ENCODE measurements at regions not wholly inside any gene's neighbourhood (a gene's known extent, or its start where the extent isn't known, plus 50 kb on each side); places are given as distances from the start of the nearest gene placed in this dataset.
A peak's percentile ranks its signal among the peaks of the same experiment; 100 is the strongest.

GRCh38 chr6:163956571-163957407 lies 542.3 kb downstream of the QKI start:
- Mint-ChIP-seq H3K36me3 (no peaks in the 10 kb centered on the region), H3K9me3 (no peaks in the 10 kb centered on the region), H3K27ac (no peak overlapping the region), H3K27me3 (peaks cover 17 to 34% of the 10 kb centered on the region in 2 donors), H3K4me1 (peaks cover 0 to 4% (median 3%) of the 10 kb centered on the region in 3 donors), H3K4me3 (no peak overlapping the region)
- Histone ChIP-seq H3K27ac (ENCODE audit: low read length) (no peak overlapping the region), H3K27me3 (replicated peaks in 1 of 2; ENCODE audit: control insufficient read depth in 2 of 2, extremely low read depth in 1 of 2, insufficient read depth in 2 of 2, low read length in 1 of 2) (peaks cover 5 to 8% of the 10 kb centered on the region in 2 experiments), H3K4me1 (ENCODE audit: control insufficient read depth in 1 of 2, extremely low read depth in 1 of 2, insufficient read depth in 2 of 2, low read length in 2 of 2) (peaks cover 0 to 4% of the 10 kb centered on the region in 2 experiments), H3K36me3 (ENCODE audit: control insufficient read depth in 2 of 2, extremely low read depth in 1 of 2, insufficient read depth in 1 of 2, low read length in 1 of 2) (no peaks in the 10 kb centered on the region), H3K4me3 (ENCODE audit: control insufficient read depth in 1 of 2, extremely low read depth in 1 of 2, low read length in 1 of 2) (no peak overlapping the region), H3K9me3 (no peaks in the 10 kb centered on the region)
- POLR2A ChIA-PET: no interaction called here
- ATAC-seq (replicated peaks in 1 of 4) (peak in 3 of 4 experiments; percentile 42 to 45 (median 42)), DNase-seq (peak in 32 of 35 experiments; percentile 4 to 65 (median 32))
- WGBS (ENCODE audit: insufficient coverage): 6% methylated on average over 7 of the region's 12 CpGs
- CTCF ChIA-PET: interaction anchor here in 1 of 2 donors (0.5 to 1.5 kb wide), 4 partner anchors 10 to 1048 kb away, joined by 3 to 5 read pairs (median 4); no protein-coding TSS in a partner anchor

- ChIA-PET POLR2A (no interaction called here), CTCF (interaction anchor here in 1 of 2 donors (1.1 kb wide), 1 partner anchor 11 kb away, joined by 4 read pairs; no protein-coding TSS in a partner anchor)
- Mint-ChIP-seq H3K27me3 (peaks cover 23 to 42% of the 10 kb centered on the region in 2 donors), H3K4me1 (peaks cover 0 to 4% (median 3%) of the 10 kb centered on the region in 3 donors), H3K9me3 (no peaks in the 10 kb centered on the region), H3K36me3 (no peaks in the 10 kb centered on the region), H3K4me3 (no peak overlapping the region), H3K27ac (no peak overlapping the region)
- Histone ChIP-seq H3K27me3 (replicated peaks in 1 of 2; ENCODE audit: control insufficient read depth in 2 of 2, extremely low read depth in 1 of 2, insufficient read depth in 2 of 2, low read length in 1 of 2) (peaks cover 8% of the 10 kb centered on the region in 2 experiments), H3K4me1 (ENCODE audit: control insufficient read depth in 1 of 2, extremely low read depth in 1 of 2, insufficient read depth in 2 of 2, low read length in 2 of 2) (peaks cover 0 to 4% of the 10 kb centered on the region in 2 experiments), H3K27ac (ENCODE audit: low read length) (no peak overlapping the region), H3K4me3 (ENCODE audit: control insufficient read depth in 1 of 2, extremely low read depth in 1 of 2, low read length in 1 of 2) (no peak overlapping the region), H3K9me3 (no peaks in the 10 kb centered on the region), H3K36me3 (ENCODE audit: control insufficient read depth in 2 of 2, extremely low read depth in 1 of 2, insufficient read depth in 1 of 2, low read length in 1 of 2) (no peaks in the 10 kb centered on the region)
- WGBS (ENCODE audit: insufficient coverage): 43% methylated on average over 1 of the region's 4 CpGs
- ATAC-seq (replicated peaks in 1 of 4) (no peak), DNase-seq (no peak)
Observed at GRCh38 chr6:163955756-163956155, 541.2 kb downstream of the QKI start.

DNA sequence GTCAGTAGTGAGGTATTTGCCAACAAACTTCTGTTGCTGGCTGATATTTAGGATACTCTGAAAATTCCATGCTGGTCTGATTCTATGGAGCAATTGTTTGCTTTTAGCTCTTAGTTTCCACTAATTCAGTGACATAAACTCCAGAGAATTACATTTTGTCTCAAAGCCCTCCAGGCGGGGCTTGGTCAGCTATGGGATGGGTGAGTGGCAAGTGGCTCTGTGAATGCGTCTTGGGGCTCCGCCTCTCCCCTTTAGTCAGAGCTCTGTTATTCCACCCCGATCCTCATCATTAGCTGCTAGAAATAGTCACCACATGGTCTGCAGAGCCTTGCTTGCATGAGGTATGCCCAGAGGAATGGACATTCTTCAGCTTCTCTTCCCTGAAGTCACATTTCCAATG lies 540.6 kb downstream of the QKI start:
- Mint-ChIP-seq H3K9me3 (no peaks in the 10 kb centered on the region), H3K27me3 (peaks cover 23 to 42% of the 10 kb centered on the region in 2 donors), H3K4me1 (peaks cover 0 to 4% (median 3%) of the 10 kb centered on the region in 3 donors), H3K36me3 (no peaks in the 10 kb centered on the region), H3K27ac (no peak overlapping the region), H3K4me3 (no peak overlapping the region)
- CTCF ChIA-PET: no interaction called here
- DNase-seq (no peak), ATAC-seq (replicated peaks in 1 of 4) (no peak)
- H3K36me3 ChIP-seq (ENCODE audit: control insufficient read depth in 2 of 2, extremely low read depth in 1 of 2, insufficient read depth in 1 of 2, low read length in 1 of 2): no peaks in the 10 kb centered on the region
- no peak overlapping the region for H3K4me3 ChIP-seq (ENCODE audit: control insufficient read depth in 1 of 2, extremely low read depth in 1 of 2, low read length in 1 of 2)
- no peak overlapping the region for H3K27ac ChIP-seq (ENCODE audit: low read length)
- POLR2A ChIA-PET: no interaction called here
- no CpG with 5 or more reads among the region's 4 CpGs for WGBS (ENCODE audit: insufficient coverage)
- H3K27me3 ChIP-seq (replicated peaks in 1 of 2; ENCODE audit: control insufficient read depth in 2 of 2, extremely low read depth in 1 of 2, insufficient read depth in 2 of 2, low read length in 1 of 2): peaks cover 6 to 8% of the 10 kb centered on the region in 2 experiments
- no peaks in the 10 kb centered on the region for H3K9me3 ChIP-seq
- peaks cover 0 to 4% of the 10 kb centered on the region in 2 experiments for H3K4me1 ChIP-seq (ENCODE audit: control insufficient read depth in 1 of 2, extremely low read depth in 1 of 2, insufficient read depth in 2 of 2, low read length in 2 of 2)

GRCh38 chr6:163954088-163954775 lies 539.7 kb downstream of the QKI start:
- H3K27me3 Mint-ChIP-seq: peaks cover 27 to 42% of the 10 kb centered on the region in 2 donors
- no peaks in the 10 kb centered on the region for H3K9me3 Mint-ChIP-seq
- H3K4me3 ChIP-seq (ENCODE audit: control insufficient read depth in 1 of 2, extremely low read depth in 1 of 2, low read length in 1 of 2): no peak overlapping the region
- DNase-seq (no peak), ATAC-seq (replicated peaks in 1 of 4) (no peak)
- peaks cover 5 to 8% of the 10 kb centered on the region in 2 experiments for H3K27me3 ChIP-seq (replicated peaks in 1 of 2; ENCODE audit: control insufficient read depth in 2 of 2, extremely low read depth in 1 of 2, insufficient read depth in 2 of 2, low read length in 1 of 2)
- POLR2A ChIA-PET: no interaction called here
- no peak overlapping the region for H3K27ac ChIP-seq (ENCODE audit: low read length)
- CTCF ChIA-PET: interaction anchor here in 1 of 2 donors (0.6 kb wide), 1 partner anchor 559 kb away, joined by 6 read pairs; no protein-coding TSS in a partner anchor
- H3K36me3 Mint-ChIP-seq: no peaks in the 10 kb centered on the region
- H3K9me3 ChIP-seq: no peaks in the 10 kb centered on the region
- peaks cover 0 to 4% of the 10 kb centered on the region in 2 experiments for H3K4me1 ChIP-seq (ENCODE audit: control insufficient read depth in 1 of 2, extremely low read depth in 1 of 2, insufficient read depth in 2 of 2, low read length in 2 of 2)
- H3K4me3 Mint-ChIP-seq: no peak overlapping the region
- H3K27ac Mint-ChIP-seq: peak overlapping the region in 1 of 2 donors; percentile 0
- peaks cover 0 to 4% (median 3%) of the 10 kb centered on the region in 3 donors for H3K4me1 Mint-ChIP-seq
- 75% methylated on average over 2 of the region's 5 CpGs for WGBS (ENCODE audit: insufficient coverage)
- H3K36me3 ChIP-seq (ENCODE audit: control insufficient read depth in 2 of 2, extremely low read depth in 1 of 2, insufficient read depth in 1 of 2, low read length in 1 of 2): no peaks in the 10 kb centered on the region

DNA sequence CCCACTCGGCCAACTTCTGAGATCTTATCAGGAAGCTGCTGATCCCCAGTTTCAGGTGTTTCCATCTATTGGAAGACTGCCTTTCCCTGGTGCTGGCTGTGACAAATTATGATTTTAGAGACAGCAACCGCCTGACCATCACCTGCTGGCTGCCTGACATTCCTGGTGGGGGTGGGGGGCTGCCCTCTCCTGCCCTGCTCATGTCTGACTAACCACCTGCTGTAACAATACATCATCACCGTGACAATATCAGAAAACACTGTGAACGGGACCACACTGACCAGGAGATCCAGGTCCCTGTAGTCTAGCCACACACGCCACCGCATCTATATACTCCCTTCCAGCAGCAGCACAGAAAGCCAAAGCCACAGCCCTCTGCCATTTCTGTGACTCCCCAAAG lies 537.5 kb downstream of the QKI start:
- peaks cover 5 to 8% of the 10 kb centered on the region in 2 experiments for H3K27me3 ChIP-seq (replicated peaks in 1 of 2; ENCODE audit: control insufficient read depth in 2 of 2, extremely low read depth in 1 of 2, insufficient read depth in 2 of 2, low read length in 1 of 2)
- no peaks in the 10 kb centered on the region for H3K36me3 Mint-ChIP-seq

DNA sequence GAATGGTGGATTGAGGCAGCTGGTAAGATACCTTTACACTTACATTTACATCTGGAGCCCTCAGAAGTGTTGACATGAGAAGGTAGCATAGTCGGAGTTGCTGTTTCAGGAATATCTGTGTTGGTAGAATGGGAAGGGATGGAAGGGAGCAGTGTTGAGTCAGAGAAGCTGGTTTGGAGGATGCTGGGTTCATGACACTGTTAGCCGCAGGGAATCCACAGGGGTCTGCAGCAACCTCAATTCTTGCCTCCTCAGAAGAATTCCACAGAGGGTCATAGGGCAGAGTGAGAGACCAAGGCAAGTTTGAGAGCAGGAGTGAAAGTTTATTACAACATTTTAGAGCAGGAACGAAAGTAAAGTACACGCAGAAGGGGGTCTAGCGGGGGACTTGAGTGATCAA lies 536.8 kb downstream of the QKI start:
- ChIA-PET POLR2A (no interaction called here), CTCF (interaction anchor here in 1 of 2 donors (1.3 kb wide), 1 partner anchor 9 kb away, joined by 3 read pairs; no protein-coding TSS in a partner anchor)
- Mint-ChIP-seq H3K27me3 (peaks cover 31 to 42% of the 10 kb centered on the region in 2 donors), H3K9me3 (no peaks in the 10 kb centered on the region), H3K4me3 (no peak overlapping the region), H3K36me3 (no peaks in the 10 kb centered on the region), H3K27ac (no peak overlapping the region), H3K4me1 (no peaks in the 10 kb centered on the region)
- no peak for ATAC-seq (replicated peaks in 1 of 4)
- no peak for DNase-seq
- peaks cover 5 to 8% of the 10 kb centered on the region in 2 experiments for H3K27me3 ChIP-seq (replicated peaks in 1 of 2; ENCODE audit: control insufficient read depth in 2 of 2, extremely low read depth in 1 of 2, insufficient read depth in 2 of 2, low read length in 1 of 2)
- H3K4me3 ChIP-seq (ENCODE audit: control insufficient read depth in 1 of 2, extremely low read depth in 1 of 2, low read length in 1 of 2): no peak overlapping the region
- WGBS (ENCODE audit: insufficient coverage): 100% methylated on average over 3 of the region's 5 CpGs
- no peaks in the 10 kb centered on the region for H3K9me3 ChIP-seq
- H3K36me3 ChIP-seq (ENCODE audit: control insufficient read depth in 2 of 2, extremely low read depth in 1 of 2, insufficient read depth in 1 of 2, low read length in 1 of 2): no peaks in the 10 kb centered on the region
- H3K27ac ChIP-seq (ENCODE audit: low read length): no peak overlapping the region
- H3K4me1 ChIP-seq (ENCODE audit: control insufficient read depth in 1 of 2, extremely low read depth in 1 of 2, insufficient read depth in 2 of 2, low read length in 2 of 2): no peaks in the 10 kb centered on the region

More for the DNA sequence above, 537.5 kb downstream of the QKI start:
- Histone ChIP-seq H3K27ac (ENCODE audit: low read length) (no peak overlapping the region), H3K4me1 (ENCODE audit: control insufficient read depth in 1 of 2, extremely low read depth in 1 of 2, insufficient read depth in 2 of 2, low read length in 2 of 2) (peaks cover 0 to 4% of the 10 kb centered on the region in 2 experiments), H3K9me3 (no peaks in the 10 kb centered on the region), H3K4me3 (ENCODE audit: control insufficient read depth in 1 of 2, extremely low read depth in 1 of 2, low read length in 1 of 2) (no peak overlapping the region), H3K36me3 (ENCODE audit: control insufficient read depth in 2 of 2, extremely low read depth in 1 of 2, insufficient read depth in 1 of 2, low read length in 1 of 2) (no peaks in the 10 kb centered on the region)
- Mint-ChIP-seq H3K27ac (no peak overlapping the region), H3K4me1 (peaks cover 0 to 4% (median 3%) of the 10 kb centered on the region in 3 donors), H3K9me3 (no peaks in the 10 kb centered on the region), H3K27me3 (peaks cover 31 to 46% of the 10 kb centered on the region in 2 donors), H3K4me3 (no peak overlapping the region)
- DNase-seq: no peak
- POLR2A ChIA-PET: no interaction called here
- CTCF ChIA-PET: no interaction called here
- WGBS (ENCODE audit: insufficient coverage): 82% methylated on average over 5 of the region's 6 CpGs
- ATAC-seq (replicated peaks in 1 of 4): no peak

Data from T-cell (primary cell).